GM12892 (cell line): ENCODE measurements at regions not wholly inside any gene's neighbourhood (a gene's known extent, or its start where the extent isn't known, plus 50 kb on each side); places are given as distances from the start of the nearest gene placed in this dataset.

Source experiments
- POLR2A ChIP-seq: IDR thresholded peaks from 2 replicates; pipeline ENCODE4 v1.6.1; 2011; ENCODE audit warnings: low read depth, low read length, control low read depth
- POLR2AphosphoS5 ChIP-seq: IDR thresholded peaks from 2 replicates; pipeline ENCODE4 v1.6.1; 2011; ENCODE audit warnings: low read depth, low read length, control low read depth
- TAF1 ChIP-seq: IDR thresholded peaks from 2 replicates; pipeline ENCODE4 v1.6.1; 2011; ENCODE audit warnings: low read depth, mild to moderate bottlenecking, control low read depth, low read length, borderline replicate concordance

GRCh38 chr4:23422878-23423277, 467.0 kb downstream of the PPARGC1A start:
- TF ChIP-seq POLR2A (no peak), POLR2AphosphoS5 (no peak), TAF1 (no peak)
